OCI-LY1 (cell line): ENCODE measurements at regions not wholly inside any gene's neighbourhood (a gene's known extent, or its start where the extent isn't known, plus 50 kb on each side); places are given as distances from the start of the nearest gene placed in this dataset.

Source experiments
- EZH2 ChIP-seq: fragments of 200-600 bp; sonication (generic), shearing (Covaris generic); IDR thresholded peaks from 2 replicates; pipeline ENCODE4 v1.8.0; 2017; ENCODE audit warnings: borderline replicate concordance, mixed run types, mild to moderate bottlenecking, antibody characterized with exemption, low read length, moderate library complexity, mixed read lengths
- TF ChIP-seq, protein P1 (sequence below): fragments of 200-600 bp; sonication (generic), shearing (Covaris generic); IDR thresholded peaks from 2 replicates; pipeline ENCODE4 v1.5.1; 2017; ENCODE audit warnings: mild to moderate bottlenecking, antibody characterized with exemption, low read length, moderate library complexity, mixed read lengths

DNA sequence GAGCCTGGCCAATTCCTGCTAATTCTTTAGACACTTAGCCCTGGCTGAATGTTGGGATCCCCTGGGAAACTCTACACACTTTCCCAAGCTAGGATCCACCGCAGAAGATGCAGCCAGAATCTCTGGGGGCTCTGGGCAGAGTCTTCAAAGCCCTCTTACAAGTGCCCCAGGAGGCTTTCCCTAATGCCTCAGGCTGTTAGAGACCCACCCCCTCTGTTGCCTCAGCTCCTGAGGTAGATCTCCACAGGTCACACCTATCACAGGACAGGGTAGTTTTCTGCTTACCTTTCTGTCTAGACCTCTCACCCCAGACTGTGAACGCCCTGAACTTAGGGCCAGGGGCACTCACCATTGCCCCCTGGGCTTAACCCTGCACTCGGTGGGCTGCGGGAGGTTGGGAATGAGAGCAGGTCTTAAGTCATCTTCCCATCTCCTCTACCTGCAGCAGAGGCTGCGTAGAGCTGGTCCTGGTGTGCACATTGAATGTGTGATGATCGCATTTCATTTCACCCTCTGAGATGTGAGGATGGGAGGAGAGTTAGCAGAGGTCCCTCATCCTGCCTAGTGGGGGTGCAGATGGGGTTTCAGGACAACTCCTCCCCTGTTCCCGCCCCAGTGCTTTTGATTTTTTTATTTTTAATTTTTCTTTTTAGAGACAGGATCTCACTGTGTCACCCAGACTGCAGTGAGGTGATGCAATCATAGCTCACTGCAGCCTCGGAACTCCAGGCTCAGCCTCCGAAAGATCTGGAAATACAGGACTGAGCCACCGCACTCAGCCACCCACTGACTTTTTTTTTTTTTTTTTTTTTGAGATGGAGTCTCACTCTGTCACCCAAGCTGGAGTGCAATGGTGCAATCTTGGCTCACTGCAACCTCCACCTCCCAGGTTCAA lies 89.0 kb upstream of the LHX1 start:
- TF ChIP-seq, protein P1, sequence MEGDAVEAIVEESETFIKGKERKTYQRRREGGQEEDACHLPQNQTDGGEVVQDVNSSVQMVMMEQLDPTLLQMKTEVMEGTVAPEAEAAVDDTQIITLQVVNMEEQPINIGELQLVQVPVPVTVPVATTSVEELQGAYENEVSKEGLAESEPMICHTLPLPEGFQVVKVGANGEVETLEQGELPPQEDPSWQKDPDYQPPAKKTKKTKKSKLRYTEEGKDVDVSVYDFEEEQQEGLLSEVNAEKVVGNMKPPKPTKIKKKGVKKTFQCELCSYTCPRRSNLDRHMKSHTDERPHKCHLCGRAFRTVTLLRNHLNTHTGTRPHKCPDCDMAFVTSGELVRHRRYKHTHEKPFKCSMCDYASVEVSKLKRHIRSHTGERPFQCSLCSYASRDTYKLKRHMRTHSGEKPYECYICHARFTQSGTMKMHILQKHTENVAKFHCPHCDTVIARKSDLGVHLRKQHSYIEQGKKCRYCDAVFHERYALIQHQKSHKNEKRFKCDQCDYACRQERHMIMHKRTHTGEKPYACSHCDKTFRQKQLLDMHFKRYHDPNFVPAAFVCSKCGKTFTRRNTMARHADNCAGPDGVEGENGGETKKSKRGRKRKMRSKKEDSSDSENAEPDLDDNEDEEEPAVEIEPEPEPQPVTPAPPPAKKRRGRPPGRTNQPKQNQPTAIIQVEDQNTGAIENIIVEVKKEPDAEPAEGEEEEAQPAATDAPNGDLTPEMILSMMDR, result no peak
- TF ChIP-seq EZH2, result no peak
